ENCODE measurements at regions not wholly inside any gene's neighbourhood (a gene's known extent, or its start where the extent isn't known, plus 50 kb on each side); places are given as distances from the start of the nearest gene placed in this dataset.

- H3K4me1 ChIP-seq (ENCODE audit: control insufficient read depth, low read length) = peaks cover 6% of the 10 kb centered on the region
- H3K36me3 ChIP-seq (ENCODE audit: control insufficient read depth, low read length) = no peaks in the 10 kb centered on the region
- H3K9me3 ChIP-seq (ENCODE audit: control insufficient read depth, insufficient read depth, low read length) = peaks cover 2% of the 10 kb centered on the region; the same call in 1 of the 2 replicates
- no peaks in the 10 kb centered on the region for H3K79me2 ChIP-seq (ENCODE audit: control insufficient read depth, low read length)
- no peak overlapping the region for H3K4me3 ChIP-seq (ENCODE audit: low read length)
- TF ChIP-seq EZH2phosphoT487 (IDR thresholded peaks at IDR 0.05; ENCODE audit: borderline replicate concordance, low read length) = no peak
- TF ChIP-seq CTCF (IDR thresholded peaks at IDR 0.05; ENCODE audit: low read depth, low read length, poor library complexity, severe bottlenecking) = no peak
- no peaks in the 10 kb centered on the region for H3K27me3 ChIP-seq (ENCODE audit: control insufficient read depth, low read length)
- H3F3A ChIP-seq (ENCODE audit: control insufficient read depth, insufficient read depth) = no peaks in the 10 kb centered on the region
- no peak overlapping the region for H3K27ac ChIP-seq (ENCODE audit: low read depth, low read length)
- H3K4me2 ChIP-seq (ENCODE audit: low read length) = no peak overlapping the region
- no peaks in the 10 kb centered on the region for H4K20me1 ChIP-seq (ENCODE audit: control insufficient read depth, insufficient read depth, low read depth, low read length)
- no peaks in the 10 kb centered on the region for H3K9me2 ChIP-seq (replicated peaks; ENCODE audit: control insufficient read depth, low read length)
Observed at GRCh38 chr18:56042915-56043536, 455.0 kb upstream of the TCF4 start.

GRCh38 chr18:56038171-56039030 lies 450.4 kb upstream of the TCF4 start:
- Histone ChIP-seq H3F3A (ENCODE audit: control insufficient read depth, insufficient read depth) (no peaks in the 10 kb centered on the region), H3K9me3 (ENCODE audit: control insufficient read depth, insufficient read depth, low read length) (no peaks in the 10 kb centered on the region), H3K36me3 (ENCODE audit: control insufficient read depth, low read length) (no peaks in the 10 kb centered on the region), H3K79me2 (ENCODE audit: control insufficient read depth, low read length) (no peaks in the 10 kb centered on the region), H3K4me1 (ENCODE audit: control insufficient read depth, low read length) (peaks cover 6% of the 10 kb centered on the region), H3K27ac (ENCODE audit: low read depth, low read length) (no peak overlapping the region), H3K4me2 (ENCODE audit: low read length) (no peak overlapping the region), H3K9me2 (replicated peaks; ENCODE audit: control insufficient read depth, low read length) (no peaks in the 10 kb centered on the region), H3K27me3 (ENCODE audit: control insufficient read depth, low read length) (no peaks in the 10 kb centered on the region), H4K20me1 (ENCODE audit: control insufficient read depth, insufficient read depth, low read depth, low read length) (no peaks in the 10 kb centered on the region), H3K4me3 (ENCODE audit: low read length) (no peak overlapping the region)
- TF ChIP-seq EZH2phosphoT487 (IDR thresholded peaks at IDR 0.05; ENCODE audit: borderline replicate concordance, low read length) (no peak), CTCF (IDR thresholded peaks at IDR 0.05; ENCODE audit: low read depth, low read length, poor library complexity, severe bottlenecking) (no peak)

GRCh38 chr18:56036741-56037140 lies 448.7 kb upstream of the TCF4 start:
- TF ChIP-seq EZH2phosphoT487 (IDR thresholded peaks at IDR 0.05; ENCODE audit: borderline replicate concordance, low read length) (no peak), CTCF (IDR thresholded peaks at IDR 0.05; ENCODE audit: low read depth, low read length, poor library complexity, severe bottlenecking) (no peak)
- no peak overlapping the region for H3K4me3 ChIP-seq (ENCODE audit: low read length)
- no peak overlapping the region for H3K27ac ChIP-seq (ENCODE audit: low read depth, low read length)
- H3K4me1 ChIP-seq (ENCODE audit: control insufficient read depth, low read length) = peaks cover 6% of the 10 kb centered on the region
- no peaks in the 10 kb centered on the region for H4K20me1 ChIP-seq (ENCODE audit: control insufficient read depth, insufficient read depth, low read depth, low read length)
- no peaks in the 10 kb centered on the region for H3K9me2 ChIP-seq (replicated peaks; ENCODE audit: control insufficient read depth, low read length)
- H3K27me3 ChIP-seq (ENCODE audit: control insufficient read depth, low read length) = no peaks in the 10 kb centered on the region
- H3K36me3 ChIP-seq (ENCODE audit: control insufficient read depth, low read length) = no peaks in the 10 kb centered on the region
- H3K9me3 ChIP-seq (ENCODE audit: control insufficient read depth, insufficient read depth, low read length) = 0 out of 2 replicates have a peak, but pooled peaks cover 3% of the 10 kb centered on the region
- H3K79me2 ChIP-seq (ENCODE audit: control insufficient read depth, low read length) = no peaks in the 10 kb centered on the region
- no peak overlapping the region for H3K4me2 ChIP-seq (ENCODE audit: low read length)
- no peaks in the 10 kb centered on the region for H3F3A ChIP-seq (ENCODE audit: control insufficient read depth, insufficient read depth)
